Activated T-helper 1 cell treated with anti-CD3 and anti-CD28 coated beads, Interleukin-12 subunit alpha, Interleukin-12 subunit beta, Interleukin-2, Interleukin-4 antibody, amounts not matched to agents 30 ng/mL and 10 ng/mL and 1 ng/mL, durations not matched to agents 14 hours and 24 hours and 36 hours (primary cell): ENCODE measurements at regions not wholly inside any gene's neighbourhood (a gene's known extent, or its start where the extent isn't known, plus 50 kb on each side); places are given as distances from the start of the nearest gene placed in this dataset.
"Not testable (repeated sequence)": the region's sequence is repeated elsewhere in the genome, so short reads cannot be mapped to it uniquely, and the experiment has no call there.

Source experiments
- DNase-seq: peaks from one replicate; pipeline ENCODE4 v3.0.0; 2021; ENCODE audit warnings: low spot score
- H3K27ac Mint-ChIP-seq: one replicate; pipeline ENCODE4 v1.8.0; 2021; ENCODE audit warnings: mild to moderate bottlenecking, mixed read lengths
- H3K27me3 Mint-ChIP-seq: one replicate; pipeline ENCODE4 v1.8.0; 2022; ENCODE audit warnings: mild to moderate bottlenecking, moderate library complexity, mixed read lengths; ENCODE audit not compliant: insufficient read depth
- H3K36me3 Mint-ChIP-seq: one replicate; pipeline ENCODE4 v1.8.0; 2021; ENCODE audit warnings: low read depth, mixed read lengths
- H3K4me1 Mint-ChIP-seq: one replicate; pipeline ENCODE4 v1.8.0; 2021; ENCODE audit warnings: low read depth, mixed read lengths
- H3K4me3 Mint-ChIP-seq: one replicate; pipeline ENCODE4 v1.8.0; 2021; ENCODE audit warnings: mild to moderate bottlenecking, moderate library complexity, mixed read lengths
- H3K9me3 Mint-ChIP-seq: one replicate; pipeline ENCODE4 v1.8.0; 2021; ENCODE audit warnings: mixed read lengths
- intact Hi-C: fragments of 100-400 bp; cut with micrococcal nuclease; formaldehyde crosslinking; loops from one replicate; pipeline ENCODE4 v1.15.1; 2024

DNA sequence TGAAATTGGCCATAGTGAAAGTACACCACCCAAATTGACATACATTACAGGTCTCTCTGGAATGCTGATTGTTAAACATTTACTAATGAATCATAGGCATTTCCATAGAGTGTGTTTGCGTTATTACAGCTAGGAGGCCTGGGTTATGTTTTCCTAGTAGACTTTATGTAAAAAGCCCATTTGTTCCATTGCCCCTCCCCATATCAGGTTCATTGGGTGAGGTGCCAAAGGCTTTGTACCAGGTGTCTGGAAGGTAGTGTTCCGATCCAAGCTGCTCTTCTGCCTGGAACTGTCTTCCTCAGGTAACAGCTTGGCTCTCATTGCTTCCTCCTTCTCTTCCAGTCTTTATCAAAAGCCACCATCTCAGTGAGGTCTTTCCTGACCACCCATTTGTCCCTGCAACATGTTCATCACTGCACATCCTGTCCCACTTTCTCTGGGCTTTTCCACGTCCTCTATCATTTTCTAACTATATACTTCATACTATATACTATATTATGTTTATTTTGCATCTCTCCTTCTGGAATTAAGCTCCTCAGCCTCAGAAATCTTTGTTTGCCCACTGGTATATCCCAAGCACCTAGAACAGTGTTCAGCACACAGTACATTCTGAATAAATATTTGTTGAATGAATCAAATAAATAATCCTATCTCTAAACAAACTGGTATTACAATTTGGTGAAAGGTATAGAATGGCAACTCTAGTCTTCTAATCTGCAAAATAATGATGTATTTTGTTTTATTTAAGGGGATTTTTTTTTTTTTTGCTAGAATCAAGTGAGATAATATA lies 252.3 kb downstream of the KTN1 start:
- intact Hi-C loops = no loop called here
- Mint-ChIP-seq H3K36me3 (peaks cover 1% of the 10 kb centered on the region), H3K27ac (no peak overlapping the region), H3K9me3 (peaks cover 5% of the 10 kb centered on the region), H3K4me1 (peaks cover 8% of the 10 kb centered on the region), H3K27me3 (peaks cover 6% of the 10 kb centered on the region), H3K4me3 (no peak overlapping the region)
- no peak for DNase-seq

GRCh38 chr14:55832974-55833373 lies 253.0 kb downstream of the KTN1 start:
- H3K4me1 Mint-ChIP-seq = peaks cover 15% of the 10 kb centered on the region
- peaks cover 9% of the 10 kb centered on the region for H3K27me3 Mint-ChIP-seq
- no peak for DNase-seq
- peaks cover 5% of the 10 kb centered on the region for H3K9me3 Mint-ChIP-seq
- H3K4me3 Mint-ChIP-seq = no peak overlapping the region
- H3K36me3 Mint-ChIP-seq = peaks cover 1% of the 10 kb centered on the region
- intact Hi-C loops = no loop called here
- no peak overlapping the region for H3K27ac Mint-ChIP-seq

GRCh38 chr14:55834390-55834789 lies 254.4 kb downstream of the KTN1 start:
- peaks cover 19% of the 10 kb centered on the region for H3K4me1 Mint-ChIP-seq
- DNase-seq = no peak
- intact Hi-C loops = no loop called here
- H3K9me3 Mint-ChIP-seq = peaks cover 5% of the 10 kb centered on the region
- no peak overlapping the region for H3K27ac Mint-ChIP-seq
- no peak overlapping the region for H3K4me3 Mint-ChIP-seq
- H3K27me3 Mint-ChIP-seq = peaks cover 9% of the 10 kb centered on the region
- peaks cover 1% of the 10 kb centered on the region for H3K36me3 Mint-ChIP-seq

DNA sequence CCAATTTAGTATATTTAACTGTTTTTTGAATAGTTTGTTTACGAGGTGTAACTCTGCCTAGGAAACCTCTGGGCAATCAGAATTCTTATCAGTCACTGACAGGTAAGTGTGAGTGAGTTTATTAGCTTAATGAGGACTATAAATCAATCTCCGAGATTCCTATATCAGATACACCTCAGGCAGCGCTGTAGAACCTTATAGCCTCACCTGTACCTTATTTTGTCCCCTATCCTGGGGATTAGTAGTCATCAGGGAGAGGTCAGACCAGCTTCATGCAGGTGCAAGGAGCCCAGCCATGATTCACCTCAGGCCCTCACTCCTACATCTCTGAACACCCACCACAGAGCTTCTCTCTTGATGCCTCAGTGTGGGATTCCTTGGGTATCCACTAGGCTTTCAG lies 256.0 kb downstream of the KTN1 start:
- intact Hi-C loops = no loop called here
- no peak for DNase-seq
- Mint-ChIP-seq H3K4me3 (no peak overlapping the region), H3K4me1 (peaks cover 19% of the 10 kb centered on the region), H3K27ac (no peak overlapping the region), H3K27me3 (peaks cover 9% of the 10 kb centered on the region), H3K36me3 (peaks cover 1% of the 10 kb centered on the region), H3K9me3 (peaks cover 5% of the 10 kb centered on the region)

- peaks cover 19% of the 10 kb centered on the region for H3K4me1 Mint-ChIP-seq
- peaks cover 1% of the 10 kb centered on the region for H3K36me3 Mint-ChIP-seq
- H3K27me3 Mint-ChIP-seq = peaks cover 9% of the 10 kb centered on the region
- no peak for DNase-seq
- H3K27ac Mint-ChIP-seq = no peak overlapping the region
- peaks cover 5% of the 10 kb centered on the region for H3K9me3 Mint-ChIP-seq
- no peak overlapping the region for H3K4me3 Mint-ChIP-seq
- intact Hi-C loops = no loop called here
Observed at GRCh38 chr14:55837467-55837866, 257.5 kb downstream of the KTN1 start.

- H3K4me1 Mint-ChIP-seq = peaks cover 19% of the 10 kb centered on the region
- DNase-seq = no peak
- H3K27ac Mint-ChIP-seq = no peak overlapping the region
- H3K4me3 Mint-ChIP-seq = no peak overlapping the region
- H3K9me3 Mint-ChIP-seq = peaks cover 5% of the 10 kb centered on the region
- peaks cover 1% of the 10 kb centered on the region for H3K36me3 Mint-ChIP-seq
- intact Hi-C loops = no loop called here
- peaks cover 9% of the 10 kb centered on the region for H3K27me3 Mint-ChIP-seq
Observed at GRCh38 chr14:55838529-55839052, 258.6 kb downstream of the KTN1 start.

GRCh38 chr14:55839301-55839947 lies 259.4 kb downstream of the KTN1 start:
- H3K9me3 Mint-ChIP-seq, H3K36me3 Mint-ChIP-seq, H3K4me3 Mint-ChIP-seq, H3K27ac Mint-ChIP-seq, intact Hi-C loops, H3K27me3 Mint-ChIP-seq, DNase-seq: not testable (repeated sequence)
- peaks cover 19% of the 10 kb centered on the region for H3K4me1 Mint-ChIP-seq

DNA sequence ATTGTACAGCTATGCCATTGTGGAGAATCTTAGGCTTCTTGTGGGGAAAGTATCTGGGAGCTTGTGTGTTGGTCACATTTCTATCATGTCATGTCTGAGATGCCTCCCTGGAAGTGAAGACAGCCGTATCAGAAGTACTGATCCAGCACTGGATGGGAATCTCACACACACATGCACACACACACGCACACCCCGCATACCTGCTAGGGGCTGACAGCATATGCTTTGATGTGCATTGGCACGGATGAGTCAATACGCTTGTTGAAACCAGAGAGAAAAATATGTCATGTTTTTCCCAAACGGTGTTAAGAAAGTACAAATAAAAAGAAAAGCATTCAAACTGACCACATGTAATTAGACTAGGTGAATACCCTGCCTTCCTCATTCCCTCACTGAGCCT lies 260.8 kb downstream of the KTN1 start:
- peaks cover 5% of the 10 kb centered on the region for H3K9me3 Mint-ChIP-seq
- H3K27me3 Mint-ChIP-seq = peaks cover 7% of the 10 kb centered on the region

DNA sequence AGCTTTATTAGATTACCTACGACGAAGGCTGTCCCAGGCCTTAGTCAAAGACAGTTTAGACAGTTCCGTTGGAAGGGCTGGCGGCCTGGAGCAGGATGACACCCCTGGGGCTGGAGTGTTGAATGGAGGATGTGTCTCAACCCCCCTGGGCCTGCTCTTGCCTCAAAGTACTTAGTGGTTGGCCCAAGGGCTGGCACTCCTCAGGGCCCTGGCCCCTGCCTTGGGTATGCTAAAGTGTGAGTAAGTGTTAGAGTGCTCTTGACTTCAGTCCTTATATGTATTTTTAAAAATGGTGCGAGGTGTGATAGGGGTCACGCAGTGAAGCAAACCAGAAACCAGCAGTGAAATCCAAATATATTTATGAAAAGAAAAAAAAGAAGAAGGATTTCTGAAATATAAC lies 261.6 kb downstream of the KTN1 start:
- H3K4me3 Mint-ChIP-seq = no peak overlapping the region
- peaks cover 1% of the 10 kb centered on the region for H3K36me3 Mint-ChIP-seq
- no peak for DNase-seq
- peaks cover 17% of the 10 kb centered on the region for H3K4me1 Mint-ChIP-seq
- no peak overlapping the region for H3K27ac Mint-ChIP-seq
- H3K27me3 Mint-ChIP-seq = peaks cover 7% of the 10 kb centered on the region
- H3K9me3 Mint-ChIP-seq = peaks cover 2% of the 10 kb centered on the region
- intact Hi-C loops = no loop called here

More for the DNA sequence above, 260.8 kb downstream of the KTN1 start:
- H3K27ac Mint-ChIP-seq = no peak overlapping the region
- peaks cover 1% of the 10 kb centered on the region for H3K36me3 Mint-ChIP-seq
- peaks cover 19% of the 10 kb centered on the region for H3K4me1 Mint-ChIP-seq
- intact Hi-C loops = no loop called here
- no peak overlapping the region for H3K4me3 Mint-ChIP-seq
- DNase-seq = no peak

DNA sequence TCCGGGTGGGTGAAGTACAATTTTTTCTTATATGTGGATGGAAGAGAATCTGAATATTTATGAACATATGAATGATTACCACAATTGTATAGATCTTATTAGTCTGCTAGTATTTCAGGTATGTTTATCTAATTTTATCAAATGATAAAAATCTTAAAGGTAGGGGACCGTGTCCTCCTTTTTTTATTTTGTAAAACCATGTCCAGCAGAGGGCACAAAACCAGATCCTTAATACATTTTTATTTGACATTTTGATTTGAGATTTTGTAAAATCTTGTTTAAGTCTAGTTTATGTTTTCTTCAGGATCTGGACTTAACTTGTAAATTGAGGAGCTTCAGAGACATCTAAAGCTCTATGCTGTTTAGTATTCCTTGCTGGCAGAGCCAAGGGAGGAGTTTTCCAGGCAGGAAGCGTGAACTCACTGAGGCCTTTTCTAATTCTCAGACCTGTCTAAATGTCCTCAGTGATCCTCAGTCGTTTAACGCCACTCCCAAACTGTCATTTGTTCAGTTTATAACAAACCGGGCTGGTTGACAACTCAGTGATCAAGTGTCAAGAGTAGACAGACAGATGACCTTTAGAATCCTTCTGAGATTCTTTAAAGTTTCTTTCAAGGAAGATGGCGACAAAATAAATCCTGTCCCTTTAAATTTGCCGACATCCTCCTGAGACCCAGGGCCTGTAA lies 263.9 kb downstream of the KTN1 start:
- no peak overlapping the region for H3K4me3 Mint-ChIP-seq
- H3K27ac Mint-ChIP-seq = no peak overlapping the region
- H3K36me3 Mint-ChIP-seq = no peaks in the 10 kb centered on the region
- no peaks in the 10 kb centered on the region for H3K27me3 Mint-ChIP-seq
- DNase-seq = no peak
- H3K9me3 Mint-ChIP-seq = no peaks in the 10 kb centered on the region
- intact Hi-C loops = no loop called here
- H3K4me1 Mint-ChIP-seq = no peaks in the 10 kb centered on the region

DNA sequence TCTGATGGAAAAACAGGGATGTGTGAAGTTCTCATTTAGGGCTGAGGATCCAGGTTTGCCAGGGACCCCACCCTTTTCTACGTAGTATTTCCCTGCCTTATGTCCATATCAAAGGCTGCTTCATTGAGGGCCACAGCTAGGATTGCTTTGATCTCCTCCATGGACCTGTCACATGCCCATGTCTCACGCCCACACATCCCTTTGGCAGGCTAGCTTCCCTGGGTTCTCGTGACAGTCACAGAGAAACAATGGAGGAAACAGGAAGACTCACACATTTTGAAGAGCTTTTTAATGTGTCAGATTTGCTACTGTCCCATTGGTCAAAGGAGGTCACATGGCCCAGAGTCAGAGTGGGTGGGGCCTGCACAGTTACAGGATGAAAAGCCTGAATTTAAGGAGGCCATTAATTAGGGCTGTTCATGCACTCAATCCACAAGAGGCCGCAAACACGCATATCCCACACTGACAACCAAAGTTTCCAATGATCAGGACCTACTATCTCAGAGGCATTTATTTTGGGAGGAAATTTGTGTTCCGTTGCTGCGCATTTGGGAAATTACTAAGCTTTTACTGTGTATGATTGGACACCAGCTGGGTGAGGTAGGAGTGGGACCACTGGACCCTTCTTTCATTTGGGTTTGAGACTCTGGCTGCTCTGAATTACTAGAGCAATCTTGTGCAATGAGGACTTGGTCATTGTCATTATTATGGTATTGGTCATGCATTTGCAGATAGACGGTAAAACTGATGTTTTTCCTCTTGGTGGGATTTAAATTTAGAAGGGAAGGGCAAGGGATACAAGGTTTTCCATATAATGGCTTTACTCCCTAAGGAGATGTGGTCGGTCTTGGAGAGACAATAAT lies 266.2 kb downstream of the KTN1 start:
- no peak for DNase-seq
- Mint-ChIP-seq H3K36me3 (no peaks in the 10 kb centered on the region), H3K9me3 (no peaks in the 10 kb centered on the region), H3K4me3 (no peak overlapping the region), H3K4me1 (no peaks in the 10 kb centered on the region), H3K27ac (no peak overlapping the region), H3K27me3 (peaks cover 5% of the 10 kb centered on the region)
- intact Hi-C loops = no loop called here

DNA sequence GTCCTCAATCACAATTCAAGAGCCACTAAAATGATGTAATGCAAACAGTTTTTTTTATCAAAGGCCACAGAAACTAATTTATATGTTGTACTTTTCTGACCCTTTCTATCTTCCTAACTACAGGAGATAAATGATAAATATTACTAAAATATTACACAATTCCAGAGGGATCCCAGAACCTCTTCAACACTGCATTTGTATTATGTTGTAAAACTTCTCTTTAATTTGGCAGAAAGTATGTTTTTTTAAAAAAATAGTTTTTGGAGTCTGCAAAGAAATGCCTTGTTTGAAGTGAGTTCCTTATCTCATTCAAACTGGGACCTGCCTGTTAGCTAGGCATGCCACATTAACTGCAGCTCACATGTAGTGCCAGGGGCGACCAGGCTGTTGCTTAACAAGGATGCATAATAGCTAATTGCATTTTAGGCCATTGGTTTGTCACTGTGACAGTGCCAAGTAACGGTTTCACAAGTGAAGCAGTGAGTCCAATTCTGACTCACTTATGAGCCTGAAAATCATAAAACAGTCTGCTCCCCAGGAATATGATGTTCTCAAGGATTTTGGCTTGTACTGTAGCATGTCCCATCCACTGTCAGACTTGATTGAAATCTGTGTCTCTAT lies 266.9 kb downstream of the KTN1 start:
- Mint-ChIP-seq H3K27ac (no peak overlapping the region), H3K27me3 (peaks cover 5% of the 10 kb centered on the region), H3K36me3 (no peaks in the 10 kb centered on the region), H3K4me1 (no peaks in the 10 kb centered on the region), H3K9me3 (no peaks in the 10 kb centered on the region), H3K4me3 (no peak overlapping the region)
- intact Hi-C loops = no loop called here
- DNase-seq = no peak
